HG02870 (cell line): ENCODE measurements at regions not wholly inside any gene's neighbourhood (a gene's known extent, or its start where the extent isn't known, plus 50 kb on each side); places are given as distances from the start of the nearest gene placed in this dataset.
"Not testable (repeated sequence)": the region's sequence is repeated elsewhere in the genome, so short reads cannot be mapped to it uniquely, and the experiment has no call there.

ENCODE experiments used
- ATAC-seq: cut with Tn5 transposase; IDR thresholded peaks from one replicate; pipeline ENCODE4 v1.9.1; 2021; ENCODE audit warnings: mild to moderate bottlenecking, moderate library complexity; ENCODE audit not compliant: unreplicated experiment

- ATAC-seq: peak; percentile 45
These were observed 65.4 kb upstream of the ENPP6 start for GRCh38 chr4:184282895-184283654.

GRCh38 chr4:184282251-184282713 is 64.6 kb upstream of the ENPP6 start:
- ATAC-seq: peak; percentile 12

GRCh38 chr4:184281231-184282139 is 63.8 kb upstream of the ENPP6 start:
- peak; percentile 31 for ATAC-seq

- peak; percentile 45 for ATAC-seq
These were observed 63.0 kb upstream of the ENPP6 start for GRCh38 chr4:184280591-184281071.

- no peak for ATAC-seq
These were observed 62.5 kb upstream of the ENPP6 start for GRCh38 chr4:184280137-184280536.

- no peak for ATAC-seq
These were observed 61.9 kb upstream of the ENPP6 start for GRCh38 chr4:184279496-184280061.

GRCh38 chr4:184277769-184278168 is 60.1 kb upstream of the ENPP6 start:
- not testable (repeated sequence) for ATAC-seq

GRCh38 chr4:184277010-184277409 is 59.3 kb upstream of the ENPP6 start:
- not testable (repeated sequence) for ATAC-seq

- not testable (repeated sequence) for ATAC-seq
These were observed 58.7 kb upstream of the ENPP6 start for GRCh38 chr4:184276346-184276745.

- ATAC-seq: no peak
These were observed 58.1 kb upstream of the ENPP6 start for GRCh38 chr4:184275766-184276165.

GRCh38 chr4:184274286-184274951 is 56.7 kb upstream of the ENPP6 start:
- ATAC-seq: no peak

GRCh38 chr4:184273166-184274147 is 55.8 kb upstream of the ENPP6 start:
- peak; percentile 61 for ATAC-seq

- no peak for ATAC-seq
These were observed 53.2 kb upstream of the ENPP6 start for GRCh38 chr4:184270808-184271413.

- ATAC-seq: no peak
These were observed 52.3 kb upstream of the ENPP6 start for GRCh38 chr4:184269879-184270430.

GRCh38 chr4:184268584-184269160 is 51.0 kb upstream of the ENPP6 start:
- ATAC-seq: no peak

- ATAC-seq: peak; percentile 71
These were observed 50.3 kb upstream of the ENPP6 start for GRCh38 chr4:184267673-184268583.
